Epidermal melanocyte (primary cell): ENCODE measurements at regions not wholly inside any gene's neighbourhood (a gene's known extent, or its start where the extent isn't known, plus 50 kb on each side); places are given as distances from the start of the nearest gene placed in this dataset.

ENCODE experiments used
- DNase-seq: peaks from one replicate; pipeline ENCODE4 v3.0.0; 2011; ENCODE audit warnings: low spot score; ENCODE audit not compliant: insufficient read length

DNA sequence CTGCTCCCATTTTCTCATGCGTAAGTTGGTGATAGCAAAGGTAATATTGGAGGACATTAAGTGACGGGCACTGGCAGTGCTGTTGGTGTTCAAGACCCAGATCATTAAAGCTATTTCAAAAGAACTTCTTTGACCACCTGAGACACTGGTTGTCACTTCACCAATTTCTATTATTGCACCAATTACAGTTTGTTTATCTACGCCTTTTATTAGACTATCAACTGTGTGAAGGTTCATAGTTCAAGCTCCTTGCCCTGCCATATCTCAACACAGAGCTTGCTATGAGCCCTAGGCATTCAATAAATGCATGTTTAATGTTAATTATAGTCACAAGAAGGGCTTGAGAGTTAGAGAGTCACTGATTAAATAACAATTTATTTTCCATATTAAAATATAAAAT is 778.7 kb upstream of the HS3ST1 start:
- no peak for DNase-seq

DNA sequence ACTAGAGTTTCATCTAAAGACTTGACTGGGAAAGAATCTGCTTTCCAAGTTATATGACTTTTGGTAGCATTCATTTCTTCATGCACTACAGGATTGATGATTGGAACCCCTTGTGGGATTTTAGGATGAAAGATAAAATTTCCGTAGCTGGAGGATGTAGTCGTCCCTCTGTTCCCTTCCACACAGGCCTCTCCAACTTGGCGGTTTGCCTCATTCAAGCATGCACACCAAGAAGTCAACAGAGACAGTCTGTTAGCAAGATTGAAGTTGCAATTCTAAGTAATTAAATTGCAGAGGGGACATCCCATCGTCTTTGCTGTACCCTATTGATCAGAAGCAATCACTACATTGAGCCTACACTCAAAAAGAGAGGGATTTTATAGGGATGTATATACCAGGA is 777.4 kb upstream of the HS3ST1 start:
- DNase-seq: no peak

DNA sequence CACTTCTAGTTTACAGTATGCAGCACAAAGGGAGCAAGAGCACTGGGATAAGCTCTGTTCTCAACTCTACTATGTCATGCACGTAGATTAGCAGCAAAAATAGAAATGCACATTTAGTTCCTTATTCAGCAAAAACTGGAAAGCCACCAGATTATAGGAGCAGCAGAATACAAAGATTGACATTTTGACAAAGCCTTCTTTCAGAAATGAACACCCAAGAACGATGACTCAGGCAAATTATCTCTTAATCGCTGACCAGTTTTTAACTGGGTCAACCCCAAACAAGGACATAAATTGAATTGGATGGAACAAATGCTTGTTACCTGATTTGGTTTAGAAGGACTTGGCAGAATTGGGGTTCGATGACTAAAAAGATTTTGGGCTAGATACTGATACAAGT is 775.3 kb upstream of the HS3ST1 start:
- no peak for DNase-seq

DNA sequence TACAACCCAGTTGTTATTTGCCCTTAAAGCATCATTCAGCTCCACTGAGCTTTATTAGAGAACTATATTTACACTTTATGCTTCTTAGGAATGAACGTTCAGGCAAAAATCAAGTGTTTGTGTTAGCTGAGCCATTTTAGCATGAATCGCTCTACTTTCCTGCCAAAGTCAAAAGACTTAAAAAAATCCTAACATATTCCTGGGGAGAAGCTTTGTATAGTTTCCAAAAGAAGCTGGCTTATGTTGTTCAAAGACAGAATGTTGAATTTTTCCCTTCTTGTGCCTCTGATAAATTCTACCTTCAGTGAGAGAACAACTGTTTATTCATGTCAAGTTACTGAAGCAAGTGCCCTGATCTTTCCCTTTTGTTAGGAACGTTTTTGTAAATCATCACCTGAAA is 771.5 kb upstream of the HS3ST1 start:
- no peak for DNase-seq

DNA sequence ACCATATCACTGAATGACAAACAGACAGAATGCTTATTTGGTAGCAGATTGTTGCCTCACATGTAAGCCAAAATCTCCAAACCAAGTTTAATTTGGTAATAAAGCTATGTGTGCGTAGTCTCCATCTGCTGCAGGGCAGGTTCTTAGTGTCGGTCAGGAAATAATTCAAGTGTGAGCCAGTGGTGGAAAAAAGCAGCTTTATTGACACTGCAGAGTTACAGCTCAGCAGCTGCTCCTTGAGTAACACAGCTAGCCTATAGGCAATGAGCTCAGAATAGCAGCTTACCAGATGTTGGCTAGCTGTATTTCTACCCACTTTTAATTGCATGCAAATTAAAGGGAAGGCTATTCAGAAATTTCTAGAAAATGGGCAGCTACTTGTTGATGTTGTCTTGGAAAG is 757.8 kb upstream of the HS3ST1 start:
- DNase-seq: no peak

DNA sequence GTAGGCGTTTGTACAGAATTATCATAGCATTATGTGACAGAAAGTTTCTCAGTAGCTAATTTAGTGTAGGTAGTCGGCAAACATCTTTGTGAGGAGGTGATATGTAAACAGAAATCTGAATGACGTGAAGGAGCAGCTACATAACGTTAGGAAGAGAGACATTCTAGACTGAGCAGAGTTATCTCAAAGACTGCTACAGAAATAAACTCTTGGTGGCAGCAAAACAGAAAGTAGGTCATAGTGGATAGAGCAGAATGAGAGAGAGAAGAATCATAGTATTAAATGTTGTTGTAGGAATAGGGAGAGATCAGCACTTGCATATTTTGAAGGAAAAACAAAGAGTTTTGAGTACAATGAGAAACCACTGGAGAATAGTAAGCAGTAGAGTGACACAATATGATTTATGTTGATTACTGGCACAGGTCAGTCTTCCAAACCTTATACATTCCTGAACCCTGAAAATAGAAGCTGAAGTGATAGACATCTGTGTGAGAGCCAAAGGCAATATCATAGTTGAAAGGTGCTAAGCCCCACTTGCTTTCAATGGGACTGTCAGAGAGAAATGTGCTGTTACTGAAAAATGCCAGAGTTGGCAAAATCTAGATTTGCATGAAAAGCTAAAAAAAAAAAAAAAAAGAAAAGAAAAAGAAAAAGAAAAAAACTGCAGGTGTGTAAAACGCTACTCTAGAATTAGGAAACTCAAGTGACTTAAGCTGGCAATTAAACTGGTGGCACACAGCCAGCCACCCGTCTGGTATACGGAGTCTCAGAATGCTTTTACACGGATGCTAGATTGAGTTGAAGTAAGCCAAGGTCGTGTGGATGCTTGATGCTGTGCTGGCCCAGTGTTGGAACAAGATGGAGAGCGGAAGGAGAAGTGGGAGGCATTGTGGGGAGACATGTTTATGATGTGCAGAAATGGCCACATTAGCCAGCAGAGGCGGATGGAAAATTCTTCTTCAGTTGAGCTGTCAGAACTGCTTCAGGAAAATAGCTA is 750.2 kb upstream of the HS3ST1 start:
- DNase-seq: no peak

DNA sequence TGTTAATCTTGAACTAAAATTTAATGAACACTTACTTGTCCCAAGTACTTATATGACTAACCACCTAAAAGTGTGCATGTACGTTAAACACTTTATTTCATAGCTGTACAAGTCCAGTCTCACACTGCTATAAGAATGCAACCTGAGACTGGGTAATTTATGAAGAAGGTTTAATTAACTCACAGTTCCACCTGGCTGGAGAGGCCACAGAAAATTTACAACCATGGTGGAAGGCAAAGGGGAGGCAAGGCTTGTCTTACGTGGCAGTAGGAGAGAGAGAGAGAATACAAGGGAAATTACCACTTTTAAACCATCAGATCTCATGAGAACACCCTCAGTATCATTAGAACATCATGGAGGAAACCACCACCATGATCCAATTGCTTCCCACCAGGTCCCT is 748.7 kb upstream of the HS3ST1 start:
- DNase-seq: no peak

DNA sequence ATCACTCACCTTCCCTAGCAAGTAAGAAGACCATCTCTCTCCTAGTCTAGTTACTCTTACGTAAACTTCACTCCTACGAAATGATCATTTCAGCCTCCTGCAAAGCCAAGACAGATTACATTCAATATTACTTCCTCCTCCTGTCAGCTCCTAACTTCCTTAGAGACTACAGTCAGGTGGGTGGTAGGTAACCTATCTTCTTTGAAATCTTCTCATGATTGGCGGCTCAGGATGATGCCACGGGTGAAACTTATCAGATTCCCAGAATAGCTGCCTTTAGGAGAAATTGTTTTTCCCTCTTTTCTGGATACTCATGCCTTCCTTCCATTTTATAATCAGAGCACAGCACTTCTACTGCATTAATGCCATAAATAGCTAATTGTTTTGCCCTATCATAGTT is 744.8 kb upstream of the HS3ST1 start:
- DNase-seq: no peak

DNA sequence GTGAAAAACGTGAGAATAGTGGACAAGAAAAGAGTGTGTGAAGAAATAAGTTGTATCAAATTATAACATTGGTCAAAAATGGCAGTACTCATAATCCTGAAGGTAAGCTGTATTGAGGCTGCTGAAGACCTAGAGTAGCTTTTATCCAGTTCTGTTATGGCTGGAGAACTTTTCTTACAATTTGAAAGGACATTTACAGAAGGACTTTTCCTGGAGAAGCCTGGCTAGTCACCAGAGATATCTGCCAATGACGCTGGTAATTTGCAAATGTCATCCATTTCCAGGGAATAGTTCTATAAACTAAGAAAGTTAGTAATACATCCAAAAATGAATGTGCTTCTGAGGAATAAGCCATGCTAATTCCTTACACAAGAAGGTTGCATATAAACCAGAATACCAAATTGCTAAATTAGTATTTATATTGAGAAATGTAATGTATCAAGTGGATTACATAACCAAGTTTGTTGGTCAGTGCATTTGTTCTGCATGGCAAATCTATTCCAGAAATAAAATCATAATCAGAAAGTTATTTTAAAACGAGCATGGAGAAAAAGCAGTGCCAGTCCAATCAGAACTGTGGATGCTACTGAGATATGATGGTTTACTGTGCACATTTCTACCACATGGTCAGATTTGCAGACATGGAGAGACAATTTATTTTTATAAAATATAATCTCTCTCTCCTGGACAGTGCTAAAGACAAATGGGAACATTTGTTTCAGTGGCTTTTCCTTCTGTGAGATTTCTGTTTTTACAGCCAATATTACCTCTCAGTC is 743.7 kb upstream of the HS3ST1 start:
- DNase-seq: no peak

DNA sequence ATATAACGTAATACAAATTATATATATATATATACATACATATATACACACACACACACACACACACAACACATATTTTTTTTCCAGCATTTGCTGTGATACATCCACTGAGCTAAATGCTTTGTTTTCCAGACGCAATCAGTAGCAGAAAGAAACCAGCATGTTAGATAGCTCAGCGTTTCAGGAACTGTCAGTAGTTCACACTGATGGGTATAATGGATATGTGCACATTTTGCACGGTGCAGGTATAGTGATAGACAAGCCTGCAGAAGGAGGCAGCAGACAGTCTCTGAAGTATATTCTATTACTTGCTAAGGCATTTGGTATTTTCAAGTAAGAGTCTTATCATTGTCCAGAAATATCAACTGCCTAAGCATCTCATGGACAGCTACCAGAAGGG is 741.6 kb upstream of the HS3ST1 start:
- no peak for DNase-seq

DNA sequence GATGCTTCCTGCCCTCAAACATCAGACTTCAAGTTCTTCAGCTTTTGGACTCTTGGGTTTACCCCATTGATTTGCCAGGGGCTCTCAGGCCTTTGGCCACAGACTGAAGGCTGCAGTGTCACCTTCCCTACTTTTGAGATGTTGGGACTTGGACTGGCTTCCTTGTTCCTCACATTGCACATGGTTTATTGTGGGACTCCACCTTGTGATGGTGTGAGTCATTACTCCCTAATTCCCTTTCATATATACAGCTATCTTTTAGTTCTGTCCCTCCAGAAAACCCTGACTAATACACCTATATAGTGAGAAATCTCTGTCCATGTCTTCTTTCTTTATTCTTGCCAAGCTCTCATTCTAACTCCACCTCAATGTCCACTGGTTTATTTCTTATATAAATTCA is 736.9 kb upstream of the HS3ST1 start:
- no peak for DNase-seq

DNA sequence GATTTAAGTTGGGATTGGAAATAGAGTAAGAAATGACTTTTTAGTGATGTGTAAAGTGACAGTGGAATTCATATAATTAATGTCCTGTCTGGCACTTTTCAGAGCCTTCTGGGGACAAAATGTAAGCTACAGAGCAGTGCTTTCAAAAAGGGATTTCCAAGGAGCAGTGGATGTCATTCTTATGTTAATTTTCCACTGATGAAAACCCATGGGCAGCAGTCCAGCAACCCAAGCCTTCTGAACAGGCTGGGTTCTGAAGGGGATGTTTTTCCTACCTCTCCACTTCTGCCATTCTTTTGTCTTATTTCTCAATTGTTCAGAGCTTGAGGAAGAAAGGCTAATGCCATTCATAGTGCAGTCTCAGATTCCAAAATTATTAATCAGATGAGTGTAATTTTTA is 717.6 kb upstream of the HS3ST1 start:
- DNase-seq: no peak

DNA sequence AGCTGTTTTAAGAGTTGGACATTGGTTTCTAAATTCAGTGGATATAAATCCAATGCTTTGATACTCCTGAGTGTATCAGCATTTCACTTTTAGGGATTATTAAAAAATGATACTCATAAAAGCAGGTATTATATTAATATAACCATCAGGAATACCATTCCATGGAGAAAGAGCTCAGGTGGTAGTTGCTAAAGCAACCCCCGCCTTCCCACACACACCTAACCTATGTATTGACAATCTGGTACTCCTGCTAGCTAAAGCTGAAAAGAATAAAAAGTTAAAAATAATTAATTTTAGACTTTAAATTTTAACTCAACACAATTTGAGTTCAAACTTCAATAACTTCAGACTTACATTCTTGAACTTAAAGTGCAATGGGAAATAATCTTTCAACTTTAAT is 717.1 kb upstream of the HS3ST1 start:
- no peak for DNase-seq

DNA sequence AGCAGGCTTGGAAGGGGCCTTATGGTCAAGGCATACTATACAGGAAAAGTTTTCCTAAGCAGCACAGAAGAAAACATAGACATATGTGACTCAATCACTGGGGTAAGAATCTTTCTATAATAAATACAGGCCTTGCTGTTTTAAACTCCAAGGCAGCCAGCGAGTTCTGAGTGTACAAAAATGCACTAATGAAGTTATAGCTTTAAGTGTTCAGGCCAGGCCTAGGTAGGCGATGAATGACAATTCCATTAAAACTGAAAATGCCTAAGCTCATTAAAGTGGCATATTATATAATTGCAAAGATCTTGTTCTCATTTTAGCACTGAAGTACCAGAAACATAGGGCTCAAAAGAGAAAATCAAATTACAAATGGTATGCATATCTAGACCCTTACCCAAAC is 716.4 kb upstream of the HS3ST1 start:
- no peak for DNase-seq

DNA sequence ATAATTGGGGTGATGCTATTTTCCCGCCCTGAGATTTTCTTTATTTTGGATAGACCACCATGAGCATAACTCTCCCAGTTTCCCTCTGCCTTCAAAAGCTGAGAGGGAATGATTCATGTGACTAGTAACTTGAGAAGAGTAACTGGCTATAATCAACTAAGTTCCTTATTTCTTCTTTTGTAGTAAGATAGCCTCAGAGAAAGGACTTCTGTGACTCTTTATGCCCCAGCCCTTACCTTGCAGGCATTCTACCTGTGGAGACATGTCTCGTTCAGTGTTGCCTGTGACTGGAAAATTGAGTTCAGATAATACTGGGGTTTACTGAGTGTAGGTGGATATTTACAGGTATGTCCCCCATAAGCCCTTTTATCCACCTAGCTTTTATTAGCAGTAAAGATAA is 715.4 kb upstream of the HS3ST1 start:
- no peak for DNase-seq

DNA sequence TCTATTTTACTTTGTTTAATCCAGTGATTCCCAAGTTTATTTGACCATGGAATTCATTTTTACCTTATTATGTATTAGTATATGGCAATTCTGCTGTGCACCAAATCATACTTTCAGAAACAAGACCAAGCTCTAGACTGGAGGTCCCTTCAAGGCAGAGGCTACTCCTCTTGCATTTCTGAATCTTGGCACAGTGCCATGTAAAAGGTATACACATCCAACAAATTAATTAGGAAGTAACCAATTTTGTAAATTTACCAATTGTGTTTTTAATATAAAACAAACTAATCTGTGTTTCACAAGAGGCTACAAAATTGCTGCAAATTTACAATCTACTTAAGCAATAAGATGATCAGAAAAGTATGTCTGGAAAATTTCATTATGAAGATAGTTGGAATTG is 712.2 kb upstream of the HS3ST1 start:
- no peak for DNase-seq

DNA sequence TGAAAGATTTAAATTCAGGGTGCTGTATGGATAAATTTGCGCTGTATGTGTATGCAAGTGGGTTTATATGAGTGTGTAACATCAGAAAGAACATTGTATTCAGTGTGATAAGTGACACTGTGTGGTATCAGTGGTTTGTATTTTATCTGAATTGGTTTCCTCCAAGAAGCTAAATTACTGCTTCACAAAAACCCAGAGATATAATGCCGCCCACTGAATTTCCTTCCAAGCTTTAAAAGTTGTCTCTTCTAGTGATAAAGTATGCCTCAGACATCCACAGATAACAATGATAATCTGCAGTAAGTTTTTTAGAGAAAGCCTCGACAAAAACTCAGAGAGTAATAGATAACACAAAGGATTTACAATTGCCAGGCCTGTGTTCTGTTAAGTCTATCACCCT is 710.6 kb upstream of the HS3ST1 start:
- DNase-seq: no peak

DNA sequence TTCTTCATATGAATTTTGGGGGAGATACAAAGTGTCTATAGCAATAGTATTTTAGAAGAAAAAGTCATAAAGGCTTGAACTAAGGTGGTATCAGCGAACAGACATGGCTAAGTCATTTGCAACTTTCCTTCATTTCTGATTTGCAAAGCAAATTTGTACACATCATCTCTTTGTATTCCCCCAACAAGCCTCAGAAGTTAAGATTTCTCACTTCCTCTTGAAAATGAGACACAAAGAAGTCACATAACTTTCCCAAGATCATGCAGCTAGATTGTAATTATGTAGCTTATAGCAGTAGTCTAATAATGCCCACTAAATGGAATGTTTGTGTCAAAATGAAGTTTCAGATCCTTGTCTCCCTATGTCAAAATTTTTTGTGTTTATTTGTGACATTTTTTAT is 709.8 kb upstream of the HS3ST1 start:
- DNase-seq: no peak

DNA sequence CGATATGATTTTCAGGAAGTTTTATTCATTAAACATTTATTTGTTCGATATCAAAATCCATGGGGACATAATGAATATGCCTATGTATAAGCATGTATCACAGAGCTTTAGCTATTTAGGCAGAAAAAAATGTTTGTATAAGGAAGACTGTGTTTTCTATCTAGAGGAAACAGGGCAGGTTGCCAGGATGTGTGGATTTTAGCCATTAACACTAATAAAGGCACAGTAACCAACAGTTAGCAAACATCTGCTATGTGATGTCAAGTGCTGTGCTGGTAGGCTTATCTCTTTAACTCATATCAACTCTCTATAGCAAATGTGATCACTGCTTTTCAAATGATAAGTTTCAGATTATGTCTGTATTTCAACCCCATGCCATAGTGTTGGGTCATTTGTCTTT is 708.9 kb upstream of the HS3ST1 start:
- DNase-seq: no peak

DNA sequence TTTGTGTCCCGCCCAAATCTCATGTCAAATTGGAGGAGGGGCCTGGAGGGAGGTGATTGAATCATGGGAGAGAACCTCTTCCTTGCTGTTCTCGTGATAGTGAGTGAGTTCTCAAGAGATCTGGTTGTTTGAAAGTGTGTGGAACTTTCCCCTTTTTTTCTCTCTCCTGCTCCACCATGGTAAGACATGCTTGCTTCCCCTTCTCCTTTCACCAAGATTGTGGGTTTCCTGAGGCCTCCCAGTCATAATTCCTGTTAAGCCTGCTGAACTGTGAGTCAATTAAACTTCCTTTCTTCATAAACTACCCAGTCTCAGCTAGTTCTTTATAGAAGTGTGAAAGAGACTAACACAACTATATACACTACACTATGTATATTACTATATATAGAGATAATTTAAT is 697.8 kb upstream of the HS3ST1 start:
- DNase-seq: no peak

DNA sequence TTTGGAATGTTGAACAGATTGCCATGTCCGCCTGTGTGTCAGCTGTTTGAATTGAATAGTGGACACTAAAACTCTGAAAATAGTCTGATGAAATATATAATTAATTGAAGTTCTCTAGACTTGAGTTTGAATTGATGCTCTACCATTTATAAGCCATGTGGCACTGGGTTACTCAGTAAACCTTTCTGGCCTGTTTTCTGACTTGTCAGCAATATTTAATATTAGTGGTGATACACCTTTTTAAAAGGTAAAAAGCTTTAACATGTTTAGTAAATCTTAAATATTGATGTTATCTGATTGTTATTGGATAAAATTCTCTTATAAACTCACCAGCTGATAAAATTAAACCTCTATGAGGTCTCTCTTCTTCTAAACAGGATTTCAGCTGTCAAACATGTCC is 695.4 kb upstream of the HS3ST1 start:
- no peak for DNase-seq

DNA sequence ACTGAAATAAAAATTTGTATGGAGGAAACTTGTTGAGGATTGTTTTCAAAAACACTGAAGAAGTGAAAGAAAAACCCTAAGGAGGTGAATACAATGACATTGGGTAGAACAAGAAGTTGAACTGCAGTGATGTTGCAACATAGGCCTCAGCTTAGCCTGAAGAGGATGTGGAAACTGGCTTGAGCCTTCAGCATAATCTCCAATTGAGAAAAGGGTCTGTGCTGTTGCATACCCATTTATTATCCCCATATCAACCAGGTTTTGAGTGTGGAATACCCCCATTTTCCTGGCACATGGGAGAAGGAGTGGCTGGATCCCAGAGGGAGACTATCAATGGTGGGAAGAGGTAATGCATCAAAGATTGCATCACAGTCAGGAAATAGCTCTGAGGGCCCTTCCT is 695.0 kb upstream of the HS3ST1 start:
- DNase-seq: no peak

DNA sequence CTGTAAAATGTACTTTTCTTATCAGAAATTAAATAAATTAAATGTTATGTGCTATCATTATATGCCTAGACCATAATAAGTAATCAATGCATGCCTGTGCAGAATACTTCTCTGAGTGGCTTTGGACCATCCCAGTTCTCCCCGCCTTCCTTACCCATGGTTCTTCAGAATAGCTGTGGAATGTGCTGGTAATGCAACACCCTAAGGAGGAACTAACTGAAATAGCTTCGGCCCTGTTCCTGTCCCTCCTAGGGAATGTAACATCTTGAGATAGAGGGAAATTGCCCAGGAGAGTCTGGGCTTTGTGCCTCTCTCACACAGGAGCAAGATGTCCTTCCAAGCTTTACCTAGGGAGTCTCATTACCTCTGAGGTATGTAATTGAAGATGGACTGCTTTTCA is 693.6 kb upstream of the HS3ST1 start:
- DNase-seq: no peak
